ENCODE measurements at regions not wholly inside any gene's neighbourhood (a gene's known extent, or its start where the extent isn't known, plus 50 kb on each side); places are given as distances from the start of the nearest gene placed in this dataset.
"Not testable (repeated sequence)": the region's sequence is repeated elsewhere in the genome, so short reads cannot be mapped to it uniquely, and the experiment has no call there.

GRCh38 chr5:159644053-159644452 is 272.2 kb upstream of the ADRA1B start:
- no peak for DNase-seq (ENCODE audit: low read depth)

GRCh38 chr5:159645179-159645846 is 271.0 kb upstream of the ADRA1B start:
- no peak for DNase-seq (ENCODE audit: low read depth)

DNA sequence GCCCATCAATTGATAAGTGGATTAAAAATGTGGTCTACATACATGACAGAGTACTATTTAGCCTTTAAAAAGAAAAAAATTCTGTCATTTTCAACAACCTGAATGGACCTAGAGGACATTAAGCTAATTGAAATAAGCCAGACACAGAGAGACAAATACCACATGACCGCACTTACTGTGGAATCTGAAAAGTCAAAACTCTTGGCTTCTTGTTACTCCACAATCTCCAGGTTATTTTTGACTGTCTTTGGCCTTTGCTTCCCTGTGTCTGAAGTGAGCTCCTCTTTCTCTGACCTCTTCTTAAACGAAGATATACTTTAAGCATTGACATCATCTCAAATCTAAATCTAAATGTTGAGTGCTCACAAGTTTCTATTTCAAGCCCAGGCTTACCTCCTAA is 265.5 kb upstream of the ADRA1B start:
- DNase-seq (ENCODE audit: low read depth): no peak

DNA sequence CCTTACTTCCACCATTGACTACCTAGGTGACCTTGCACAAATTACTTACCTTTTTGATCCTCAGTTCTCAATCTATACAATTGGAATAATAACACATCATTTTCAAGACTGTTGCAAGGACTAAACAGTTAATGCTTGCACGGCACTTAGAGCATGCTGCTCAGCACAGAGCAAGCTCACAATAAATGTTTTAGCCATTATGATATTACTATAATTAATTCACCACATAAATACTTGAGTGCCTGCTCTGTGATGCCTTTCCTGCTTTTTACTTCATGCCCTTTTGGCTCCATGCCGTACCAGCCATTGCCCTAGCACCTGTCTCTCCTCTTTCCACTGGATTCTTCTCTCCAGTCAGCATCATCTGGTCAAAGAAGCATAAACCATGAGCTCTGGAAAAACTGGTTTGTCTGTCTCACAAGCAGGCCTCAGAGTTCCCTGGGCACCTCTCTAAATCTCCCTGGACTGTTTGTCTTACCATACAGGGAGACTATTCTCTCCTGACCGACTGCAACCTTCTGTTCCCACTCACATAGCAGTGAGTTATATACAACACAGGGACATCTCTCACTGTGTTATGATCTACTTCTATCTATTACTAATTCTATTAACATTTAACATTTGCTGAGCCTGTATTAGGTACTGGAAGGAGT is 260.4 kb upstream of the ADRA1B start:
- DNase-seq (ENCODE audit: low read depth): no peak

DNA sequence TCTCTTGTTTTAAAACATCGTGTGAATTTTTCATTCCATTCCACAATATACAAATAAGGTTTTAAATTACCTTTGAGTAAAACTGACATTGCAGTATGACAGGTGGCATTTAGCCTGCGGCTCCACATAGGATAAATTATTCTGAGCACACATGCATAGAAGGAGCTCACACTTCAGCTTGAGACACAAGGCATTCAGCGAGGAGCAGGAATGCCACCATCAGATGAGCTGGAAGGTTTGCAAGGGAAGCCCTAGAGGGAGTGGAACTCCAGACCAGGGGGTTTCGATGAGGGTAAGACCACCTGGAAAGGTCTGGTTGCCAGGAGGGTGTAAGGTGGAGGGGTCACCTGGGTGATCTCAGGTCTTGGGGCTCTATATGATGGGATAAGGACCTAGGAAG is 259.0 kb upstream of the ADRA1B start:
- DNase-seq (ENCODE audit: low read depth): no peak

GRCh38 chr5:159657771-159658170 is 258.5 kb upstream of the ADRA1B start:
- no peak for DNase-seq (ENCODE audit: low read depth)

DNA sequence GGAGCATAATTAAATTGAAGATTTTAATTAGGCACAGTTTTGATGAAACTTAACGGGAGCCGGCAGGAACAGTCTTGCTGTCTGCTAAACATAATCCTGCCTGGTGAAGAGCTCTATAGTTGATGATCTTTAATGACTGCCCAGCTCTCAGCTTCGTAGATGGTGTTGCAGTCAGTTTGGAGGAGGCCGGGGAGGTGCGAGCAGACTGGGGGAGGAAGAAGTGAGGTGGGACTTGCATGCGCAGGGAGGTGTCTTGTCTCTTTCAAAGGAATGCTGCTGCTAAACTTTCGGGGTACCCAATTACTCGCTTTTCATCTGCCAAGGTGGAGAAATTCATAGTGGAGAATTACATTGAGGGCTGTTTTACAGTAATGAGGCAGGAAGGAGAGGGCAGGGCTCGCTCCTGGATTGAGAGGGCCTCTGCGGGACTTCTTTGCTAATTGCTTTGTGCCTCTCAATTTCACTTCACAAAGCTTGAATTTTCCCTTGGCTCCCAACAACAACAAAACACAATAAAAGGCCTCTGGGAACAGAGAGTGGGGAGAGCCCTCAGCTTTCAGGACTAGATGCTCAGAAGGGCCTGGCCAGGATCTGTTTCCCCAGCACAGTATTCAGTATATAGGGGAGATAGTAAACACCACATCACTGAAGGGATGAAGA is 257.9 kb upstream of the ADRA1B start:
- DNase-seq (ENCODE audit: low read depth): no peak

DNA sequence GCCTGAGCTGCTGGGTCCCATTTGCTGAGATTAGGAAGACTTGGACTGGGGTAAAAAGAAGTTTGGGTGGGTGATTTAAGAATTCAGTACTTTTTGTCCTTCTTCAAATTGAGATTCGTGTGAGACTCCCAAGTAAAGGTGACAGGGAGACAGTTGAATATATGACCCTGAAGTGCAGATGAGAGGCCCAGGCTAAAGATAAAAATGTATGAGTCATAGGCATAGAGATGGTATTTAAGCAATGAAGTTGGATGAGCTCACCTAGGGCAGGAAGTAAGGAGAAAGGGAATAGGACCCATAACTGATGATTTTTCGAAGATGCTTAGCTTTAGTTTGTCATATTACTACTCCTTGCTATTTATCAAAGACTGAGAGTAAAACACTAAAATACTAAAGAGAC is 255.9 kb upstream of the ADRA1B start:
- no peak for DNase-seq (ENCODE audit: low read depth)

GRCh38 chr5:159663986-159664385 is 252.3 kb upstream of the ADRA1B start:
- DNase-seq (ENCODE audit: low read depth): no peak

GRCh38 chr5:159667286-159667685 is 249.0 kb upstream of the ADRA1B start:
- DNase-seq (ENCODE audit: low read depth): no peak

DNA sequence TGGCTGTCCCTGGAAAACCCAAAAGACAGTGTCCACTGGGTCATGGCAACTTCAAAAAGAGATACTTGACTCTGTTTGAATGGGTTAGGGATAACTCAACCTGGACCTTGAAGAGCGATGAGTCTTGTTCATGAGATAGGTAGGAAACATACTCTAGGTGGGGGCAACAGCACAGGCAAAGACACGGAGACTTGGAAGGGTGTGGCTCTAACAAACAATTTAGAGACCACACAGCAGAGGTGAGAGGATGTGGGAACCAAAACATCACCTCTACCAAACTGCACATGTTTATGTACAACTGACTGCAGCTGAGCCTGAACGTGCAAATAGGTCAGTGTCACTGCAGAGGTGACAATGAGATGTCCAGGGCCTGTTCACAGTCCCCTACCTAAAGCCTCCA is 247.7 kb upstream of the ADRA1B start:
- no peak for DNase-seq (ENCODE audit: low read depth)

GRCh38 chr5:159669559-159669958 is 246.7 kb upstream of the ADRA1B start:
- DNase-seq (ENCODE audit: low read depth): no peak

GRCh38 chr5:159671886-159672285 is 244.4 kb upstream of the ADRA1B start:
- no peak for DNase-seq (ENCODE audit: low read depth)

DNA sequence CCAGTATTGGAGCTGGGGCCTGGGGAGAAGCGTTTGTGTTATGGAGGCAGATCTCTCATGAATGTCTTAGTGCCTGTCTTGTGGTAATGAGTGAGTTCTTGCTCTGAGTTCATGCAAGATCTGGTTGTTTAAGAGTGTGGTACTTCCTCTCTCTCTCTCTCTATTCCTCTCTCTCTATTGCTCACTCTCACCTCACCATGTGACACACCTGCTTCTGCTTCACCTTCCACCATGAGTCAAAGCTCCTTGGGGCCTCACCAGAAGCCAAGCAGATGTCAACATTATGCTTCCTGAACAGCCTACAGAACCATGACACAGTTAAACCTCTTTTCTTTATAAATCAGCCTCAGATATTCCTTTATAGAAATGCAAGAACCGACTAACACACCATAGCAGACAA is 242.7 kb upstream of the ADRA1B start:
- no peak for DNase-seq (ENCODE audit: low read depth)

DNA sequence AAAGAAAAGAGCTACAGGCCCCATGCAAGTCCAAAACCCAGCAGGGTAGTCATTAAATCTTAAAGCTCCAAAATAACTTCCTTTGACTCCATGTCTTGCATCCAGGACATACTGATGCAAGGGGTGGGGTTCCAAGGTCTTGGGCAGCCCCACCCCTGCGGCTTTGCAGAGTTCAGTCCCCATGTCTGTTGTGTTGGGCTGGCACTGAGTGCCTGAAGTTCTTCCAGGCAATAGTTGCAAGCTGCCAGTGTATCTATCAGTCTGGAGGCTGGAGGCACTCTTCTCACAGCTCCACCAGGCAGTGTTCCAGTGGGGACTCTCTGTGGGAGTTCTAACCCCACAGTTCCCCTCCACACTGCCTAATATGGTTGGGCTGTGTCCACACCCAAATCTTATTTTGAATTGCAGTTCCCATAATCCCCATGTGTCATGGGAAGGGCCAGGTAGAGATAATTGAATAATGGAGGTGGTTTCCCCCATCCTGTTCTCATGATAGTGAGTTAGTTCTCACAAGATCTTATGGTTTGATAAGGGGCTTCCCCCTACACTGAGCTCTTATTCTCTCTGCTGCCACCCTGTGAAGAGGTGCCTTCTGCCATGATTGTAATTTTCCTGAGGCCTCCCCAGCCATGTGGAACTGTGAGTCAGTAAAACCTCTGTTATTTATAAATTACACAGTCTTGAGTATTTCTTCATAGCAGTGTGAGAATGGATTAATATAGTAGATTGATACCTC is 237.5 kb upstream of the ADRA1B start:
- no peak for DNase-seq (ENCODE audit: low read depth)

DNA sequence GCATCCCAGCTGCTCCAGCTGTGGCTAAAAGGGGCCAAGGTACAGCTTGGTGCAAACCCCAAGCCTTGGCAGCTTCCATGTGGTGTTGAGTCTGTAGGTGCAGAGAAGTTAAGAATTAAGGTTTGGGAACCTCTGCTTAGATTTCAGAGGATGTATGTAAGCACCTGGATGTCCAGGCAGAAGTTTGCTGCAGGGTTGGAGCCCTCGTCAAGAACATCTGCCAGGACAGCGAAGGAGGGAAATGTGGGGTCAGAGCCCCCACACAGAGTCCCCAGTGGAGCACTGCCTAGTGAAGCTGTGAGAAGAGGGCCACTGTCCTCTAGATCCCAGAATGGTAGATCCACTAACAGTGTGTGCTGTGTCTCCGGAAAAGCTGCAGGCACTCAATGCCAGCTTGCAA is 236.2 kb upstream of the ADRA1B start:
- DNase-seq (ENCODE audit: low read depth): no peak

DNA sequence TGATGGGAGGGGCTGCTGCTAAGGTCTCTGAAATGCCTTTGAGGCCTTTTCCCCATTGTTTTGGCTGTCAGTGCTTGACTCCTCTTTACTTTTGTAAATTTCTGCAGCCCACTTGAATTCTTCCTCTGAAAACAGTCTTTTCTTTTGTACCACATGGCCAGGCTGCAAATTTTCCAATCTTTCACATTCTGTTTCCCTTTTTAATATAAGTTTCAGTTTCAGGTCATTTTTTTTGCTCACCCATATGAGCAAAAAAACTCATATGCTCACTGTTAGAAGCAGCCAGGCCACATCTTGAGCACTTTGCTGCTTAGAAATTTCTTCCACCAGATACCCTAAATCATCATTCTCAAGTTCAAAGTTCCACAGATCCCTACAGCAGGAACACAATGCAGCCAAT is 234.6 kb upstream of the ADRA1B start:
- no peak for DNase-seq (ENCODE audit: low read depth)

DNA sequence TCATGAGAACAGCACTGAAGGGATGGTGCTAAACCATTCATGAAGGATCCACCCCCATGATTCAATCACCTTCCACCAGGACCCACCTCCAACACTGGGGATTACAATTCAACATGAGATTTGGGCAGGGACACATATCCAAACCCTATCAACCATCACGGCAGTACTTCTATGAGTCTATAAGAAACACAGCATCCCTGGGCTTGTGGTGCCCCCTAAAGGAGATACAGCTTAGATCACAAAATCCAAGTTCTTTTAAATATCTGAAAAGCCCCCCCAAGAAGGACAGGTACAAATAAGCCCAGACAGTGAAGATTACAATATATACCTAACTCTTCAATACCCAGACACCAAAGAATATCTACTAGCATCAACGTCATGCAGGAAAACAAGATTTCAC is 233.7 kb upstream of the ADRA1B start:
- DNase-seq (ENCODE audit: low read depth): no peak

DNA sequence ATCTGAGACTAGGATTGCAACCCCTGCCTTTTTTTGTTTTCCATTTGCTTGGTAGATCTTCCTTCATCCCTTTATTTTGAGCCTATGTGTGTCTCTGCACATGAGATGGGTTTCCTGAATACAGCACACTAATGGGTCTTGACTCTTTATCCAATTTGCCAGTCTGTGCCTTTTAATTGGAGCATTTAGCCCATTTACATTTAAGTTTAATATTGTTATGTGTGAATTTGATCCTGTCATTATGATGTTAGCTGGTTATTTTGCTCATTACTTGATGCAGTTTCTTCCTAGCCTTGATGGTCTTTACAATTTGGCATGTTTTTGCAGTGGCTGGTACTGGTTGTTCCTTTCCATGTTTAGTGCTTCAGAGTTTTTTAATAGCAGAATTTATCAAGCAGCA is 228.4 kb upstream of the ADRA1B start:
- DNase-seq (ENCODE audit: low read depth): not testable (repeated sequence)

GRCh38 chr5:159695741-159696294 is 220.5 kb upstream of the ADRA1B start:
- no peak for DNase-seq (ENCODE audit: low read depth)

- no peak for DNase-seq (ENCODE audit: low read depth)
These were observed 218.8 kb upstream of the ADRA1B start for GRCh38 chr5:159697530-159697929.

DNA sequence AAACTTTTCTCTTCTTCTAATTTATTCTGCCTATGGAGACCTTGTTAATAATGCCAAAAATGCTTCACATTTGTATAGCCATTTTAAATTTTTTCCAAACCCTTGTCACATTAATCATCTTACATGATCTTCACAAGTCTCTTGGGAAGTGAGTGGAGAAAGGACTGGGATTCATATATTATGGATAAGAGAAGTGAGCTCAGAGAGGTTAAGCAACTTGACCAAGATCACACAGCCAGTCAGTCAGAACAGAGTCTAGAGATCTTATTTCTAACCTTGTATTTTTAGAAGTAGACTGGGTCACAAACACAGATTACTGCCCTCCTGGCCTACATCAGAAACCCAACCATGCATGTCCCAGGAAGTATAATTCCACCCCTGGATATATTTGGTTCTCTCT is 218.0 kb upstream of the ADRA1B start:
- DNase-seq (ENCODE audit: low read depth): no peak

DNA sequence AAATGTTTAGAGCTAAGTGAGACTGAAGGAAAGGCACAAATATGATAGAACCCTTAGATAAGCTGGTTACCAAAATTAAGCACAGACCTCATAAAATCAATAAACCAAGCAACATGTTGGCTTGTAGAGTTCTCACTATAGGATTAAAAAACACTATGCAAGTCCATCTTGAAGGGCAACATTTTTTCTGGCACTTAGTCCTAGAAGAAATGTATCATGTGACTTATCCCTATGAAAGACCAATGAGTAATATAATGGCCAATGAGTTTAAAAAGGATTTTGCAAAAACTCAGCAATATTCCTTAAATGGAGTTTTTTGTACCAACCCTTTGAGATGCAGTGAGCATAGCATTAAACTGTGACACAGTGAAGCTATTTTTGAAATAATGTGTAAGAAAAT is 216.3 kb upstream of the ADRA1B start:
- DNase-seq (ENCODE audit: low read depth): no peak
